AG08396 (cell line): ENCODE measurements at regions not wholly inside any gene's neighbourhood (a gene's known extent, or its start where the extent isn't known, plus 50 kb on each side); places are given as distances from the start of the nearest gene placed in this dataset.

Experiments used
- DNase-seq: peaks from one replicate; pipeline ENCODE4 v3.0.0; 2012; ENCODE audit warnings: low spot score, mixed read lengths

DNA sequence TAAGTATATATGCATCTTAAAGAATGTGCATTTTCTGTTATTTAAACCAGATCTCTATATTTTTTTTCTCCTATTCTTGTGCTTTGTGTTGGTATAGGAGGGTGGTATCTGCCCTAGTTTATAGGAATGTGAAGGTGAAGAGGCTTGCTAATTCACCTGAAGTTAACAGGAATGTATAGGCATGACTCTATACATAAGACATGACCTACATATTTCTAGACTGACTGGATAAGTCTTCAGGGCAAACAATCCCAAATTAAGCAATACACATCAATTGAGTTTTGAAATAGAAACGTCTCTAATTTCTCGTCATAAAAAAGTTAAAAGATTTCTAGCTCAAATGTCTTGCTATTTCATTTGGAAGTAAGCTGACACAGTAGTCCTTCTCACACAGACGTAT lies 410.0 kb downstream of the DIPK2A start:
- no peak for DNase-seq

DNA sequence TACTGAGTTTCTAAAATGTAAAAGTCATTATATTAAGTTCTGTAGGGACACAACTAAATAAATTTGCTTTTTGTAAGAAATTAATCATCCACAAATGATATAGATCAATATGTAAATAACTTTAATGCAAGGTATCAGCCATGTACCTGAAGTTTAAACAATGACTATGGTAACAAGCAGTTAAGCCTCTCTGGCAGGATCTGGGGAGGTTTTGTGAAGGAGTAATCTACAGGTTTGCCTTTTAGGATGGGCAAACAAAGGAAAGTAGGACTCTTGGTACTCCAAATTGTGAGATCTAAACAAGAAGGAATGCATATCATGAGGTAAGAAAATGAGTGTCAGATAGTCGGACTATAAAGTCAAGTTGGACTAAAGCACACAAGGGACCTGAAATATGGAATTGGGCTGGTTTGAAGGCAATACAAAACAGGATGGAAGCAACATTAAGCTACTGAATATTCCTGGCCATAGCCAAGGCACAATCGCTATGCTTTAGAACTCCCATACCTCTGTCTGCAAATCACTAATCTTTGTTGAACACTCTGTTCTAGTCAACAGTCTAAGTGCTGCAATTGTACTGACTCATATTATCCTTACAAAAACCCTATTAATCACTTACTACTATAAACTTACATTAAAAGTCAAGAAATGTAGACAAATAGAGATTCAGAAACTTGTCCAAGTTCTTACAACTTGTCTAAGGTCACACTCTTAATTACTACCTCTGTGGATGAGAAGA lies 412.8 kb downstream of the DIPK2A start:
- DNase-seq = no peak

DNA sequence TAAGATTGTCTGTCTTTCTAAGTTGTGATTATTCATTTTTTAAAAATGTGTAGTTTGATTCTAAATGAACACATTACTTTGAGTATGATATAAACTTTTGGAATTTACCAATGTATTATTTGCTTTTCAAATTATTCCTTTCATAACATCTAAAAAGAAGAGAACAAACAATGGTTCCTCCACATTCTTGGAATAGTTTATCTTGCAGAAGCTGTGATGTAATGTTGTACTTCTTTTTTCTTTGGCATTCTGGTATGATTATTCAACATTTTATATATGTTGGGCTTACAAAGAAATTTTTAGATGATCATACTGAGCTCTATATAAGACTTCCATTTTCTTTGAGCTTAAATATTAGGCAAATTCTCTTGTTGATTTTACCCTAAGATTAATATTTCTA lies 419.2 kb downstream of the DIPK2A start:
- no peak for DNase-seq

DNA sequence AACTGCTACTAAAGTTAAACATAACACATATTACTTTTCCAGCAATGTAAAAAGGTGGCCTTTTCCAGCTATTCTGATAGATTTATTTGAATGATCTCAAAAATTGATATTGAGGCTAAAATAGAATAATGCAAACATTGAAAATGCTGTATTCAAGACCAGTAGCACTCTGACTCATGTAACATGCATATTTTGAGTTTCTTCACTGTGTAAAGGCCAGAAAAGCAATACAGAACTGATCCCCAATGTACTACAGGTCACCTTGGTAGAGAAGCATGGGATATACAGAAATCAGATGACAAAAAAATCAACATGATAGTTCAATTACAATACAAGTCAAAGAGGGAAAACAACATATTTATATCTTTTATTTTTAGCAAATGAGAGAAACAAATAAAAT lies 419.6 kb downstream of the DIPK2A start:
- no peak for DNase-seq

DNA sequence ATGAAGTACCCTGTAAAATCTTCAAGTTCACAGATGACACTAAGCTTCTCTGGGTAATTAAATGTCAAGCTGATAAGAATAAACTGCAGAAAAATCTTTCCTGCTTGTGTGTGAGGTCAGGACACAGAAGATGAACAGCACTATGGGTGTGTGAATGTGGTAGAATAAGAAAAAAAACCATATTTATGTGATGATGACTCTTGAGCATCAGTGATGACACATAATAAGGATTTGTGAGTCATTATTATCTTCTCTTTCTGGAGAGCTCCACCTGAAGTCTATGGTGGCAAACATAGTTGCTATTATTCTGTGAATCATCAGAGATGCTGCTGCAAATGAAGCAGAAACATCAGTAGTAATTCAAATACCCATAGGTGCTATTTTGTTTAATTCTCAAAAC lies 422.4 kb downstream of the DIPK2A start:
- DNase-seq = no peak

DNA sequence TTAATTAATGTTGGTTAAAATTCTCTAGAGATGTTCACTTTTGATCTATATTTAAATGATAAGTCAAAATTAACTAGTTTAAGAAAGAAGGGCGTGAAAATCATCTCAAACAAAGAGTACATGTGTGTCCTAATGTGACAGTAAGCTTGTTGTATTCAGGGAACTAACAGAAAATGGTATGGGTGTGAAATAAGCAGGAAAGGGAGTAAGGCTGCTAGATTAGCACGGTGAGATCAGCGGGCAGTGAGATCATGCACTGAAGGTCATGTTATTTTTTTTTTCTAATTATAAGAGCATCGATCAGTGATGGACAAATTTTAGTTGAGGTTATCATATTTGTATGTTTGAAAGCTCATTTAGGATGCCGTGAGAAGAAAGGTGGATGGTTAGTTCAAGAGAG lies 430.8 kb downstream of the DIPK2A start:
- no peak for DNase-seq

DNA sequence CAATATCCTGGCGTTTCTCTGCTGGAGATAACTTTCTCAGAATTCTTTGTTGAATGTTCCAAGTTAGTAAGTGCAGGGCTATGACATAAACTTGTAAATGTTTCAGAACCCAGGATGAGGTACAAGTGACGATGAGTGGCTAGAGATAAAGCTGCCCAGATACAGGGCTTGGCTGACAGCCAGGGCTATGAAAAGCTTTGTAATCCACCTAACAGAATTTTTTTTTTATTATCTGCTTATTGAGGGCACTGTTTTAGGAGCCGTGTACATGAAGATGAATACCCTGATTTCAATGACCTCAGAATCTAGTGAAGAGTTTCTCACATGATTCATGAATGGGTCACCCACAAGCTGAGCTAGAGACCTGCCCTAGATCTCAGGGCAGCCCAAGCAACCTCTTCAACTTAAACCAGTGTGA lies 431.4 kb downstream of the DIPK2A start:
- no peak for DNase-seq

DNA sequence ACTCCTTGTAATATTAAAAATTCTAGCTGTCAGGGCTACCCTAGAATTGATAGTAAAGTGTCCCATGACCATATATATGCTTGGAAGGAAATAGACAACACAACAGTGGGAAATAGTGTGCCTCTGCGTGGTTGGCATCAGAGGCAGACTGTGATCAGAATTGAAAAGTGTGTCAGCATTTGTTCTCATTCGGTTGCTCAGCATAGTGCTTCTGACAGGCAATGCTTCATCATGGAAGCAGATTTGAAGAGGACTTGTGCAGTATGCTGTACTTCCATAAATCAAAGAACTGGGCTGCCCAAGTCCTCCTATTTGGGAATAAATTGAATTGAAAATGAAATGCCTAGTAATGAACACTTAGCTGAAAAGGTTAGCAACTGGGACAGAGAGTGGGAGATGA lies 435.7 kb downstream of the DIPK2A start:
- DNase-seq = no peak

DNA sequence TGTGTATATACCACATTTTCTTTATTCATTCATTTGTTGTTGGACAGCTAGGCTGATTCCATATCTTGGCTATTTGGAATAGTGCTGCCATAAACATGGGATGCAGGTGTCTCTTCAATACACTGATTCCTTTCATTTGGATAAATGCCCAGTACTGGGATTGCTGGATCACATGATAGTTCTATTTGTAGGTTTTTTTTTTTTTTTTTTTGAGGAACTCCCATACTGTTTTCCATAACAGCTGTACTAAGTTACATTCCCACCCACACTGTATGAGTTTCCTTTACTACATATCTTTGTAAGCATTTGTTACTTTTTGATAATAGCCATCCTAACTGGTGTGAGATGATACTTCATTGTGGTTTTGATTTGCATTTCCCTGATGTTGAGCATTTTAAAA lies 437.7 kb downstream of the DIPK2A start:
- DNase-seq = no peak

DNA sequence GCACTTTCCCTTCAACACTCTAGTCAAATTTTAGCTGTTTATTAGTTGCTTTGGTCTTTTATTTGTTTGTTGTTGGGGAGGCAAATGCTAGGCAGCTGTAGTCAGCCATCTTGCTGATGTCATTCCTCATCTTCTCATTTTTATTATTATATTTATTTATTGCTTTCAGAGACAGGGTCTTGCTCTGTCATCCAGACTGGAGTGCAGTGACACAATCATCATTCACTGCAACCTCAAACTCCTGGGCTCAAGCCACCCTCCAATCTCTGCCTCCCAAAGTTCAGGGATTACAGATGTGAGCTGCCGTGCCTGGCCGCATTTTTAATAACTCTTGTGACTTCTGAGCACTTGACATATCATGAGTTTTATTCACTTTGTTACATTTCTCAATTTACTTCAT lies 441.4 kb downstream of the DIPK2A start:
- no peak for DNase-seq

DNA sequence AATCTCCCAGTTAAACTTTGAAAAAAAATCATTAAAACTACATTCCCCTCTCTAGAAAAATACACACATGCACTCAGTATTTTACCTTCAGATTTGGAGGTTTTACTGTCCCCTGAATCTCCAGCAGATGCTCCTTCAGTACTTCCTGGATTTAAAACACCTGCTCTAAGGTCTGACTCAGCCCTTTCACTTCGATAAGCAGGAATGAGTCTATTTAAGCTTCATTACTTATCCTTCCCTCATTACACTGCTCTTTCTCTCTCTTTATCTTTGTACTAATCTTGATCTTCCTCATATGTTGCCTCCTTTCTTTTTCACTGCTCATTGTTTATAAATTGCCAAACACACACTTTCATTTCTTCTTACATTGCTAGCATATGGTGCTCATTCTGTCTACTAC lies 443.9 kb downstream of the DIPK2A start:
- no peak for DNase-seq

DNA sequence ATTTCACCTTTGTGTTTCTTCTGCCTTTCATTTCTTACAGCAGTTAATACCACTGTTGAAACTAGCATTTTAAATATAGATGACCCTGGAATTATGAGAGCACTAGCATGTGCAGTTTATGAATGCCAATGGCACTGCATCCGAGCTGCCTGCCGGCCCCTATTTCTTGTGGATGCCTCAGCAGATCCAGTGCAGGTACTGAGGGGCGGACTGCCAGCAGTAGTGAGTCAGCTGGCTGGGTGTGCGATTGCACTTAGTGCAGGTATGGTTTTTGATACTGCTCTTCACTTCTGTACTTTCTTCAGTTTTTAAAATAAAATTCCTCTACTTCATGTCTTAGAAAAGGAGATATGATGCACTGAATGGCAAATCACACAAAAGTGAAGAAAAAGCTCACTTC lies 453.0 kb downstream of the DIPK2A start:
- no peak for DNase-seq

DNA sequence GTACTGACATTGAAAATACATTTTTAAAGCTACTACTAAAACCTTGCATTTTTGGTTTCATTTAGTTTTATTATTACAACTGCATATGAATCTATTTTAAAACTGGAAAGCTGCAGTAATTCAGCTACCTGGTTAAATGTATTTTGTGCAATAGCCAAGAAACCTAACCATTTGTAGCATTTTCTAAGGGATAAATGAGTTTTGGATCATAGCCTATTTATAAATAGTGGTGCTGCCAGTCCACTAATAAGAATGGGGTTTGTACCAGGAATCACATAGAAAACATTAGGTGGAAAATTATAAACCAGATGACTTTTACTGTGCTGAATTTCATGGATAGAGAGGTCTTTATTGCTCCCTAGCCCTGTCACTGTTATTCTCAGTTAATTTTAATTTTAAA lies 454.7 kb downstream of the DIPK2A start:
- no peak for DNase-seq

DNA sequence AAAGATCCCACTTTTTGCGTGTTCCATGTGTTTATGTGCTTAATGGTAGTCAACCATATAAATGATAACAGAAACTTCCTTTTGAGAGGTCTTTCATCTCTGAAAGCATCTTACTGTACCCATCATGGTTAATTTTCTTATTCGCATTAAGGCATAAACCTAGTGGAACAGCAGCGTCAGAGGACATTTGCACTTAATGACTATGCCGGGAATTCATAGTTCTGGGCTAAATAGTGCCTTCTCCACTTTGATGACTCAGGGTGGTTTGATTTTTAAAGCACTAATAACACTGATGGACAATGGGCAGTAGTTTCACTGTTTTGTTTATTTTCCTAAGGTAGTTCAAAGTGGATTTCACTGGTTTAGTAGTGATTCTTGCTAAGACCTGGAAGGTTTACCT lies 455.3 kb downstream of the DIPK2A start:
- DNase-seq = no peak

DNA sequence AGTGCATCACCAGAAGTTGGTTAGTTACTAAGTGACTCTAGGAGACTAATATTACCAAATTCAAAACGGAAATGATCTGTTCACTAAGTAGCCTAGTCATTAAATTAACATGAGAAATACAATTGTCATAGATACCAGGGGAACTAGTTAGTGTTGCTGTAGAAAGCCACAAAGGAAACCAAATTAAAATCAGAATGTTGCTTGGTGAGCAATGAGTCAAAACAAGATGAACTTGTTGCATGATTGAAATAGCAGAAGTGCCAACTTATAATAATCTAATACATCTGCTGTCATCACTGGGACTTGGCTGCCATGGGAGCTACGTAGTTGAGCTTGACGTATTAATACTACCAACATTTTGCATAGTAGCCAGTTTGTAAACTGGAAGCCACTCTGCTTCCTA lies 458.1 kb downstream of the DIPK2A start:
- DNase-seq = no peak

DNA sequence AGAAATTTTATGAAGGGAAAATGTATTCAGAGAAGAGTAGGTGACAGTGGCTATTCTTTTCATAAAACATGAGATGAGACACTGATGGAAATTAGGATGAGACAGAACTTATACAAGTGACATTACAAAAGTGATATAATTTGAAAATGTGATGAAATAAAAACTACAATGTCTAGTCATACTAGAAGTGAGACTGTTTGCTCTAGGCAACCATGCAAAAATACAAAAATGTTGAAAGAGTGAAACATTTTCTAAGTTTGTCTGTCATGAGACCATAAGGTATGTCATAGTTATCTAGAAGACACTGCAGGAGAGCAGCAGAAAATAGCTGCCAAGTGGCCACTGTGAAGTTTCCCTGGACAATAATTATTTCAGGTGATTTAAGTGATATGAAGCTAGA lies 459.5 kb downstream of the DIPK2A start:
- DNase-seq = no peak

DNA sequence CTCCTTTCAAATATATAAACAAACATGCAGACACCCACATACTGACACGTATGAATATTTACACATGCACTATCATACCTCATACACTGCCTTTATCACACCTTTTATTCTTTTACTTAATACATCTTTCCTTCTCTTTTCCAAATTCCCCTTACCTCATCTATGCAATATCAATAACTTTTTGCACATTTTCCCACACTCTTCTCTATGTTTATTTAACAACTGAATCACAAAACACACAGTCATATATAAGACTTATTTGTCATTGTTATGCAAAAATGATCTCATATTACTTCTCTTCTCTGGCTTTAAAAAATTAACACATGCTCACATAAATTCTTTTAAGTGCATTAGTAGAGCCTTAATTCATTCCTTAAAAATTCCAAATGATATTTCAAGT lies 461.4 kb downstream of the DIPK2A start:
- no peak for DNase-seq

DNA sequence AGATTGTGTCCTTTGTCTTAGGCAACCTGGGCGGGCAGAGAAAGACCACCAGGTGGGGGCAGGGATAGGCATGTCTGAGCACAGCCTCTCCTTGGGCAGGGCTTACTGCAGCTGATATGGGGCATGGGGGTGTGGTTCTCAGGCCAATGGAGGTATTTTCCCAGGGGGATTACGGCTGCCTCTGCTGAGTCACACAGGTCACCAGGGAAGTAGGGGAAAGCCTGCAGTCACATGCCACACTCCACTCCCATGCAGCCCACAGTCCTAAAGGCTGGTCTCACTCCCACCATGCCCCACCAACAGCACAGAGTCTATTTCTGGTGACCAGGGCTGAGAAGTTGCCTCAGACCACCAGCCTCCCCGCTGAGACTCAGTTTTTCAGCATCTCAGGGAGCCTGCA lies 466.4 kb downstream of the DIPK2A start:
- DNase-seq = no peak

DNA sequence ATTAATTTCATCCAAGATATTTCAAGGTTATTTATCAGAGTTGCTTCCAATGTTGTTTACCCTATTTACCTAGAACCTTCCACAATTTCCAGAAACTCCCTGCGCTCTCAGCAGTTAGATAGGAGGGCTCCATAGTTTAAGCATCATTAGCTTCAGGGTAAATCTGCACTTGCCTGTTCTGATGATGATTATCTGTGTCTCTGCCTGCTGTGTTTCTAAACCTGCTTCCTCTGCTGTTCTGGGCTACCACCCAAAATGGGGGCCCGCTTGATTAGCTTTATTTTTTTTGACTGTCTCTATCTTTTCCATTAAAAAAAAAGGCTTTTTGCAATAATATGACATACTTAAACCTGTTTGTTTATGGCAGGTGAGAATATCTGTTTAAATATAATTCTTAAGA lies 472.4 kb downstream of the DIPK2A start:
- DNase-seq = no peak

DNA sequence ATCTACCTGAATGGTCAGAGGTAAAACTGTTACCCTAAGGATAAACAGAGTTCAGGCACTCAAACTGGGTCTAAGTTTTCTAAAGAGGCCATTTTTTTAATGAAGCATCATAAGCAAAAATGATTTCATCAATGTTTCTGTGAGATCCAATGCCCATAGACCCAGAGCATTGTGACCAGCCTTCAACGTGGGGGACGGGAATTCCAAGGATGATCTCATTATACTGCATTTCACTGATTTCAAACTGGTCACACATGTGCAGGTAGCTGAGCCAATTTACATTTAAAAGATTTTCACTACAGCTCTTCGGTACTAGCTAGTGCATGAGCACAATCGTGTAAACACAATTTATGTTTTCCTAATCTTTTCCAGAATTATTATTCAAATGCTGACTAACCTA lies 472.9 kb downstream of the DIPK2A start:
- DNase-seq = no peak

DNA sequence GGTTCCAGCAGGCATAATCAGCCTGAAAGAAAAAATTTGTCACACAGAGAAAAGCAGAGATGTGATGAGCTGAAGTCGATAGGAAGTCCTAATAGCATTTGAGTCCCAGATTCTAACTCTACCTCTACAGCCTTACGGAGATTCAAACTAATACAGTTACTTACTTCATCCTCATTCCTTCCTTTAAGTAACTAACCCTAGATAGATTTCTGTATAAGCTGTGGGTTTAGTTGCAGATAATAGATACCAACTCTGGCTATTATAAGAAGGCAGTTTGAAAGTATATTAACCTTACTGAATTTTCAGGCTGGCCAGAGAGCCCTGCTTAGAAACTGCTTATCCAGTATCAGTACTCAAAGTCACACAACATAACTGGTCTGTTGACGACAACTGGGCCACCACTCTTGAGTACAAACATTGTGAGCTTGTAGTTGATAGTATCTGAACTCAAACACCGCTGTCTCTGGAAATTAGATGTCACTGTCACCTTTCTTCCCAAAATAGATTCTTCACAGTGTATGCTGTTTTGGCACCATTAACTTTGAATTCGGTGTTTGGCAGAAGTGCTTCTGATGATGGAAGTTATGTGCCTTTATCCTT lies 484.3 kb downstream of the DIPK2A start:
- no peak for DNase-seq

DNA sequence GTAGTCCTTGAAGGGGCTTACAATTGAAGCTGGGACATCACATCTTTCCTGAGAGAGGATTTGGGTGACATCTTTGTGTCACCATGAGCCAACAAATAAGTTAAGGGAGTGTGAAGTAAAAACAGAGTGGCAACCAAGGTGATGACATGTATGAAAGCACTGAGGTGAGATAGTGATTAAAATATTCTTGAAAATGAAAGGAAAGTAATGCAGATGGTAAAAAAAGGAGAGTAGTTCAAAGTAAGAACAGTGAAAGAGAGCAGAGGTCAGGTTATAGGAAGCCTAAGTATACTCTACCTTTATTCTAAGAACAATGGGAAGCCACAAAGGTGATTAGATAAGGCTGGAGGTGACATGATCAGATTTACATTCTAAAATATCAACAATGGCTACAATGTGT lies 486.1 kb downstream of the DIPK2A start:
- DNase-seq = no peak

DNA sequence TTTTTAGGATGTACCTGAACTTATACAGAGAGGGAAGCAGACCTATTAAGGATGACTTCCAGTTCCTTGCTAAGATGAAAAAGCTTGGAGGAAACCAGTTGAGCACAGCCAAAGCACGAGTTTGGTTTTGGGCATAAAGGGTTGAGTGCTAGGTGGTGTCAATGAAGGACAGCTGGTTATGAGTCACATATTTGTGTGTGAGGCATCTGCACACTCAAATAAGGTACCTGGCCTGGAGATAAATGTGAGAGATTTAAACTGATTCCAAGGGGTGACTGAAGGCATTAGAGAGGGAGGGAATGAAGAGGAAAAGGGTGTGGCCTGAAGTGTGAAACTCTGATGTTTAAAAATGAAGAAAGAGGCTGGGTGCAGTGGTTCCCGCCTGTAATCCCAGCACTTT lies 486.7 kb downstream of the DIPK2A start:
- DNase-seq = no peak

DNA sequence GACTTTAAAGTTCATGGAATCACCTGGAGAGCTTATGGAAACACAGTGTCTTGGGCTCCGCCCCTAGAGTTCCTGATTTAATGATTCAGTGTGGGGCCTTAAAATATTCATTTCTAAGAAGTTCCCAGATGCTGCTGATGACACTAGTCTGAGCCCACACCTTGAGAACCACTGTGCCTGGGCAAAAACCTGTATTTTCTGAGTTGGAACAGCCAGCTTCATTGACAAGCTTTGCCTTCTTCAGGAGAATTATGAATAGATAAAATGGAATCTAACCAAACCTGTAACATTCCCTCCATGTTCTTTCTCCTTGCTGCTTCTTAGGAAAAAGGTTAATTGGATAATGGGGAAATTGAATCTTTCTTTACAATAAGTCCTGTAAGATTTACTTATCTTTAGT lies 490.7 kb downstream of the DIPK2A start:
- no peak for DNase-seq
